ENCODE measurements at regions not wholly inside any gene's neighbourhood (a gene's known extent, or its start where the extent isn't known, plus 50 kb on each side); places are given as distances from the start of the nearest gene placed in this dataset.

DNA sequence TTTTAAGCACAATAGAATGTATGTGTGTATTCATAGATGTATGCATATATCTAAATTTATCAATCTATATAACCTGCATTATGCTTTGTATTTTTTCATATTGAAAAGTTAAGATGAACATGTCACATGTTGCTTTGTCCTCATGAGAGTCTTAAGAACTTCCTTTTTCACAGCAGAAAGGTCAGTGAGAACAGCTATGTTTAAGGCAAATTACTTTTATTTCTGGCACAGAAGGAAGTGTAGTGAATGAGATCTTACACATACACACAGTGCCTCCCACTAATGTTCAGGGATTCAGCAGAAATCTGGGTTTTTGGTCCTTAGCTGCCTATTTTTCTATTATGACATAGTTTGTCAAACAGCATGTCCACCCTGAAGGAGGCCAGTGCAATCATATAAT is 134.8 kb downstream of the TMEM26 start:
- H3K4me1 ChIP-seq (ENCODE audit: control insufficient read depth, insufficient read depth, low read length): no peaks in the 10 kb centered on the region
- H2BK20ac ChIP-seq (ENCODE audit: low read depth, low read length): no peak overlapping the region
- ChIA-PET POLR2A (ENCODE audit: unreplicated experiment) (no interaction called here), CTCF (no interaction called here)
- no peak overlapping the region for H3K27ac ChIP-seq (ENCODE audit: insufficient read depth, low read length)
- no peak overlapping the region for H3K4ac ChIP-seq (ENCODE audit: low read depth, low read length)
- no peaks in the 10 kb centered on the region for H3K27me3 ChIP-seq (ENCODE audit: control insufficient read depth, insufficient read depth, low read length)
- no peak overlapping the region for H4K5ac ChIP-seq (ENCODE audit: low read depth, low read length)
- no peak overlapping the region for H3K4me2 ChIP-seq (ENCODE audit: low read depth, low read length)
- no peak overlapping the region for H4K91ac ChIP-seq (ENCODE audit: insufficient read depth, low read depth, low read length)
- H2AK5ac ChIP-seq (ENCODE audit: low read depth, low read length): no peak overlapping the region
- no peak overlapping the region for H4K8ac ChIP-seq (ENCODE audit: low read depth in 2 of 2, low read length in 2 of 2)
- H3K9me1 ChIP-seq (ENCODE audit: insufficient read depth, low read length): no peaks in the 10 kb centered on the region
- no peak overlapping the region for H3K23ac ChIP-seq (ENCODE audit: low read depth, low read length)
- no peak overlapping the region for H3K9ac ChIP-seq (ENCODE audit: low read depth, low read length)
- no peaks in the 10 kb centered on the region for H3K9me3 ChIP-seq (ENCODE audit: control insufficient read depth, insufficient read depth, low read length)
- in situ Hi-C loops (cut with MboI; ENCODE audit: low sequenced_read_pairs): no loop called here
- no peak overlapping the region for H3K14ac ChIP-seq (replicated peaks; ENCODE audit: low read depth, low read length)
- dilution Hi-C loops (cut with HindIII; ENCODE audit: low sequenced_read_pairs, unreplicated experiment): no loop called here
- no peak overlapping the region for H2BK5ac ChIP-seq (ENCODE audit: low read depth, low read length, poor library complexity, severe bottlenecking)
- no peak for TF ChIP-seq MXI1 (IDR thresholded peaks at IDR 0.05; ENCODE audit: borderline replicate concordance, low read depth, low read length)
- no peak for TF ChIP-seq BHLHE40 (IDR thresholded peaks at IDR 0.05; ENCODE audit: low read depth, low read length)
- no peak for TF ChIP-seq SMC3 (IDR thresholded peaks at IDR 0.05; ENCODE audit: low read depth, low read length)
- TF ChIP-seq MAFK (IDR thresholded peaks at IDR 0.05; ENCODE audit: low read depth, low read length): no peak
- TF ChIP-seq, protein P1, sequence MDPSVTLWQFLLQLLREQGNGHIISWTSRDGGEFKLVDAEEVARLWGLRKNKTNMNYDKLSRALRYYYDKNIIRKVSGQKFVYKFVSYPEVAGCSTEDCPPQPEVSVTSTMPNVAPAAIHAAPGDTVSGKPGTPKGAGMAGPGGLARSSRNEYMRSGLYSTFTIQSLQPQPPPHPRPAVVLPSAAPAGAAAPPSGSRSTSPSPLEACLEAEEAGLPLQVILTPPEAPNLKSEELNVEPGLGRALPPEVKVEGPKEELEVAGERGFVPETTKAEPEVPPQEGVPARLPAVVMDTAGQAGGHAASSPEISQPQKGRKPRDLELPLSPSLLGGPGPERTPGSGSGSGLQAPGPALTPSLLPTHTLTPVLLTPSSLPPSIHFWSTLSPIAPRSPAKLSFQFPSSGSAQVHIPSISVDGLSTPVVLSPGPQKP (IDR thresholded peaks at IDR 0.05; ENCODE audit: borderline replicate concordance, low read depth, low read length): no peak
- no peak for TF ChIP-seq NFE2L2 (IDR thresholded peaks at IDR 0.05; ENCODE audit: low read depth, low read length)
- TF ChIP-seq RFX5 (IDR thresholded peaks at IDR 0.05; ENCODE audit: low read depth, low read length): no peak
- TF ChIP-seq CEBPB (IDR thresholded peaks at IDR 0.05; ENCODE audit: low read depth, low read length): no peak
- TF ChIP-seq, protein P2, sequence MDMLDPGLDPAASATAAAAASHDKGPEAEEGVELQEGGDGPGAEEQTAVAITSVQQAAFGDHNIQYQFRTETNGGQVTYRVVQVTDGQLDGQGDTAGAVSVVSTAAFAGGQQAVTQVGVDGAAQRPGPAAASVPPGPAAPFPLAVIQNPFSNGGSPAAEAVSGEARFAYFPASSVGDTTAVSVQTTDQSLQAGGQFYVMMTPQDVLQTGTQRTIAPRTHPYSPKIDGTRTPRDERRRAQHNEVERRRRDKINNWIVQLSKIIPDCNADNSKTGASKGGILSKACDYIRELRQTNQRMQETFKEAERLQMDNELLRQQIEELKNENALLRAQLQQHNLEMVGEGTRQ (IDR thresholded peaks at IDR 0.05; ENCODE audit: low read depth, low read length): no peak
- TF ChIP-seq MAZ (IDR thresholded peaks at IDR 0.05; ENCODE audit: borderline replicate concordance, low read depth, low read length): no peak
- TF ChIP-seq FOS (IDR thresholded peaks at IDR 0.05; ENCODE audit: low read depth, low read length): no peak
- TF ChIP-seq CTCF (conservative IDR thresholded peaks at IDR 0.05; ENCODE audit: low read depth, low read length): no peak
- H2BK15ac ChIP-seq (ENCODE audit: low read depth, low read length): no peak overlapping the region
- no peak overlapping the region for H3K4me3 ChIP-seq (ENCODE audit: insufficient read depth, low read depth, low read length)
- no peak overlapping the region for H2AFZ ChIP-seq (replicated peaks; ENCODE audit: low read length, poor library complexity)
- H3K79me1 ChIP-seq (ENCODE audit: low read depth in 1 of 2, low read length in 2 of 2): no peaks in the 10 kb centered on the region
- no peak overlapping the region for H3K18ac ChIP-seq (ENCODE audit: low read depth, low read length)
- H3K36me3 ChIP-seq (ENCODE audit: control insufficient read depth, insufficient read depth, low read length): no peaks in the 10 kb centered on the region
- ATAC-seq (ENCODE audit: low read depth) (no peak), DNase-seq (no peak)
- no peak overlapping the region for H2AK9ac ChIP-seq (replicated peaks; ENCODE audit: low read depth, low read length, poor library complexity)
- BruUV-seq (replicated peaks): no TSS peak
- H4K20me1 ChIP-seq (ENCODE audit: insufficient read depth, low read length): no peaks in the 10 kb centered on the region
- H3K56ac ChIP-seq (ENCODE audit: extremely low read depth, insufficient read depth, low read length): no peak overlapping the region
- intact Hi-C loops (cut with micrococcal nuclease): no loop called here
- no peak overlapping the region for H2BK120ac ChIP-seq (ENCODE audit: low read depth, low read length)
